OCI-LY7 (cell line): ENCODE measurements at regions not wholly inside any gene's neighbourhood (a gene's known extent, or its start where the extent isn't known, plus 50 kb on each side); places are given as distances from the start of the nearest gene placed in this dataset.

Experiments used
- BruUV-seq: library from RNA; stranded (reverse); fragments of 400-500 nt; replicated peaks from 2 replicates; lab custom pipeline; 2021; lab: Mats Ljungman, UMichigan
- CTCF ChIA-PET: fragments of 300-600 bp; sonication (Branson Sonifier 250); formaldehyde crosslinking; loops from one replicate; lab custom pipeline; 2022; ENCODE audit warnings: antibody characterized with exemption; ENCODE audit not compliant: unreplicated experiment; lab: Charles Lee
- POLR2A ChIA-PET: fragments of 300-600 bp; sonication (Branson Sonifier 250); formaldehyde crosslinking; loops from one replicate; lab custom pipeline; 2022; ENCODE audit warnings: antibody characterized with exemption; lab: Charles Lee
- DNase-seq: peaks from one replicate; pipeline ENCODE4 v3.0.0-alpha.2; 2015; ENCODE audit warnings: low spot score
- H2AFZ ChIP-seq: fragments of 200-600 bp; sonication (generic), shearing (Covaris generic); 2 replicates; pipeline ENCODE4 v1.6.1; 2014; ENCODE audit warnings: mild to moderate bottlenecking, antibody characterized with exemption, low read length, moderate library complexity
- H3K27ac ChIP-seq: fragments of 200-600 bp; sonication (generic); 2 replicates; pipeline ENCODE4 v1.5.1; 2014; ENCODE audit warnings: mixed run types, low read depth, mild to moderate bottlenecking, moderate library complexity, low read length, inconsistent platforms; ENCODE audit not compliant: poor library complexity, severe bottlenecking
- H3K36me3 ChIP-seq: fragments of 200-600 bp; sonication (generic); 2 replicates; pipeline ENCODE4 v1.6.1; 2014; ENCODE audit warnings: mild to moderate bottlenecking, antibody characterized with exemption, low read length, moderate library complexity, mixed read lengths; ENCODE audit not compliant: insufficient read depth
- H3K4me1 ChIP-seq: fragments of 200-600 bp; sonication (generic); 2 replicates; pipeline ENCODE4 v1.5.1; 2014; ENCODE audit warnings: mild to moderate bottlenecking, low read length; ENCODE audit not compliant: insufficient read depth, poor library complexity, severe bottlenecking
- H3K4me2 ChIP-seq: fragments of 200-600 bp; sonication (generic); 2 replicates; pipeline ENCODE4 v1.6.1; 2014; ENCODE audit warnings: mild to moderate bottlenecking, low read length
- H3K4me3 ChIP-seq: fragments of 200-600 bp; sonication (generic); 2 replicates; pipeline ENCODE4 v1.5.1; 2014; ENCODE audit warnings: mild to moderate bottlenecking, low read depth, low read length; ENCODE audit not compliant: poor library complexity, severe bottlenecking
- H3K79me2 ChIP-seq: fragments of 200-600 bp; sonication (generic); 2 replicates; pipeline ENCODE4 v1.6.1; 2016; ENCODE audit warnings: low read depth, mild to moderate bottlenecking, low read length, moderate library complexity, mixed read lengths; ENCODE audit not compliant: insufficient read depth
- H3K9me2 ChIP-seq: fragments of 200-600 bp; sonication (generic); 2 replicates; pipeline ENCODE4 v1.6.1; 2016; ENCODE audit warnings: mild to moderate bottlenecking, low read length, mixed read lengths; ENCODE audit not compliant: insufficient read depth
- H3K9me3 ChIP-seq: fragments of 200-600 bp; sonication (generic); 2 replicates; pipeline ENCODE4 v1.6.1; 2014; ENCODE audit warnings: mild to moderate bottlenecking, mixed run types, low read length, mixed read lengths
- H4K20me1 ChIP-seq: fragments of 200-600 bp; sonication (generic); 2 replicates; pipeline ENCODE4 v1.6.1; 2014; ENCODE audit warnings: mild to moderate bottlenecking, antibody characterized with exemption, low read length, moderate library complexity, mixed read lengths; ENCODE audit not compliant: insufficient read depth
- EZH2phosphoT487 ChIP-seq: fragments of 200-600 bp; sonication (generic); IDR thresholded peaks from 2 replicates; pipeline ENCODE4 v1.6.1; 2018; ENCODE audit warnings: low read depth, borderline replicate concordance, mild to moderate bottlenecking, mixed run types, antibody characterized with exemption, low read length, moderate library complexity, mixed read lengths
- intact Hi-C: fragments of 100-400 bp; cut with micrococcal nuclease; formaldehyde crosslinking; loops from one replicate; pipeline ENCODE4 v1.10.0; 2022; ENCODE audit not compliant: unreplicated experiment
- TF ChIP-seq, protein P1 (sequence below): fragments of 200-600 bp; sonication (generic); conservative IDR thresholded peaks from 2 replicates; pipeline ENCODE4 v1.5.1; 2014; ENCODE audit warnings: mild to moderate bottlenecking, antibody characterized with exemption, low read length, moderate library complexity, mixed read lengths

- no peak overlapping the region for H3K4me2 ChIP-seq
- intact Hi-C loops = no loop called here
- no peaks in the 10 kb centered on the region for H3K36me3 ChIP-seq
- H2AFZ ChIP-seq = no peak overlapping the region
- no peaks in the 10 kb centered on the region for H3K9me2 ChIP-seq
- ChIA-PET POLR2A (interaction anchor here (1.4 to 2.6 kb wide), 2 partner anchors 10 to 14 kb away, joined by 4 to 11 read pairs; no protein-coding TSS in a partner anchor), CTCF (no interaction called here)
- no peak overlapping the region for H3K27ac ChIP-seq
- no peak for DNase-seq
- TF ChIP-seq EZH2phosphoT487 = no peak
- TF ChIP-seq, protein P1, sequence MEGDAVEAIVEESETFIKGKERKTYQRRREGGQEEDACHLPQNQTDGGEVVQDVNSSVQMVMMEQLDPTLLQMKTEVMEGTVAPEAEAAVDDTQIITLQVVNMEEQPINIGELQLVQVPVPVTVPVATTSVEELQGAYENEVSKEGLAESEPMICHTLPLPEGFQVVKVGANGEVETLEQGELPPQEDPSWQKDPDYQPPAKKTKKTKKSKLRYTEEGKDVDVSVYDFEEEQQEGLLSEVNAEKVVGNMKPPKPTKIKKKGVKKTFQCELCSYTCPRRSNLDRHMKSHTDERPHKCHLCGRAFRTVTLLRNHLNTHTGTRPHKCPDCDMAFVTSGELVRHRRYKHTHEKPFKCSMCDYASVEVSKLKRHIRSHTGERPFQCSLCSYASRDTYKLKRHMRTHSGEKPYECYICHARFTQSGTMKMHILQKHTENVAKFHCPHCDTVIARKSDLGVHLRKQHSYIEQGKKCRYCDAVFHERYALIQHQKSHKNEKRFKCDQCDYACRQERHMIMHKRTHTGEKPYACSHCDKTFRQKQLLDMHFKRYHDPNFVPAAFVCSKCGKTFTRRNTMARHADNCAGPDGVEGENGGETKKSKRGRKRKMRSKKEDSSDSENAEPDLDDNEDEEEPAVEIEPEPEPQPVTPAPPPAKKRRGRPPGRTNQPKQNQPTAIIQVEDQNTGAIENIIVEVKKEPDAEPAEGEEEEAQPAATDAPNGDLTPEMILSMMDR = no peak
- no peaks in the 10 kb centered on the region for H3K79me2 ChIP-seq
- BruUV-seq = no TSS peak
- H3K4me1 ChIP-seq = no peaks in the 10 kb centered on the region
- H3K4me3 ChIP-seq = no peak overlapping the region
- no peaks in the 10 kb centered on the region for H4K20me1 ChIP-seq
- H3K9me3 ChIP-seq = no peaks in the 10 kb centered on the region
These were observed 289.3 kb upstream of the GOLIM4 start for GRCh38 chr3:168384990-168385389.

GRCh38 chr3:168383573-168383972 is 287.8 kb upstream of the GOLIM4 start:
- Histone ChIP-seq H3K4me2 (no peak overlapping the region), H2AFZ (no peak overlapping the region), H3K79me2 (no peaks in the 10 kb centered on the region), H3K36me3 (no peaks in the 10 kb centered on the region), H4K20me1 (no peaks in the 10 kb centered on the region), H3K27ac (no peak overlapping the region), H3K4me3 (no peak overlapping the region), H3K9me3 (no peaks in the 10 kb centered on the region), H3K4me1 (no peaks in the 10 kb centered on the region), H3K9me2 (no peaks in the 10 kb centered on the region)
- DNase-seq = no peak
- ChIA-PET CTCF (no interaction called here), POLR2A (interaction anchor here (1.7 kb wide), 1 partner anchor 22 kb away, joined by 4 read pairs; no protein-coding TSS in a partner anchor)
- no TSS peak for BruUV-seq
- intact Hi-C loops = no loop called here
- TF ChIP-seq, protein P1 = no peak
- TF ChIP-seq EZH2phosphoT487 = no peak

GRCh38 chr3:168371846-168372245 is 276.1 kb upstream of the GOLIM4 start:
- CTCF ChIA-PET = no interaction called here
- Histone ChIP-seq H3K79me2 (no peaks in the 10 kb centered on the region), H3K4me3 (no peak overlapping the region), H2AFZ (no peak overlapping the region), H3K4me2 (no peak overlapping the region), H3K36me3 (no peaks in the 10 kb centered on the region), H3K4me1 (no peaks in the 10 kb centered on the region), H3K9me2 (no peaks in the 10 kb centered on the region), H4K20me1 (no peaks in the 10 kb centered on the region), H3K9me3 (no peaks in the 10 kb centered on the region), H3K27ac (no peak overlapping the region)
- BruUV-seq = no TSS peak
- DNase-seq = no peak
- POLR2A ChIA-PET = no interaction called here
- intact Hi-C loops = no loop called here
- TF ChIP-seq EZH2phosphoT487 = no peak
- TF ChIP-seq, protein P1 = no peak
